OCI-LY1 (cell line): ENCODE measurements at regions not wholly inside any gene's neighbourhood (a gene's known extent, or its start where the extent isn't known, plus 50 kb on each side); places are given as distances from the start of the nearest gene placed in this dataset.

ENCODE experiments used
- H2AFZ ChIP-seq: fragments of 200-600 bp; sonication (generic), shearing (Covaris generic); 2 replicates; pipeline ENCODE4 v1.6.0; 2014; ENCODE audit warnings: antibody characterized with exemption, mild to moderate bottlenecking, low read length
- H3F3A ChIP-seq: fragments of 200-600 bp; sonication (generic), shearing (Covaris generic); 2 replicates; pipeline ENCODE4 v1.6.0; 2014; ENCODE audit warnings: mild to moderate bottlenecking, antibody characterized with exemption, low read length, moderate library complexity; ENCODE audit not compliant: insufficient read depth
- H3K27ac ChIP-seq: fragments of 200-600 bp; sonication (generic); 2 replicates; pipeline ENCODE4 v1.5.1; 2014; ENCODE audit warnings: low read length, mixed run types, mild to moderate bottlenecking, low read depth; ENCODE audit not compliant: poor library complexity, severe bottlenecking
- H3K27me3 ChIP-seq: fragments of 200-600 bp; sonication (generic); 2 replicates; pipeline ENCODE4 v1.6.0; 2014; ENCODE audit warnings: antibody characterized with exemption, mild to moderate bottlenecking, low read length, moderate library complexity; ENCODE audit not compliant: insufficient read depth
- H3K36me3 ChIP-seq: fragments of 200-600 bp; sonication (generic); 2 replicates; pipeline ENCODE4 v1.6.1; 2014; ENCODE audit warnings: mild to moderate bottlenecking, antibody characterized with exemption, low read length, moderate library complexity, mixed read lengths; ENCODE audit not compliant: insufficient read depth
- H3K4me1 ChIP-seq: fragments of 200-600 bp; sonication (generic); 2 replicates; pipeline ENCODE4 v1.5.1; 2014; ENCODE audit warnings: mild to moderate bottlenecking, low read length, moderate library complexity; ENCODE audit not compliant: insufficient read depth, severe bottlenecking
- H3K4me2 ChIP-seq: fragments of 200-600 bp; sonication (generic), shearing (Covaris generic); 2 replicates; pipeline ENCODE4 v1.6.1; 2014; ENCODE audit warnings: low read length
- H3K4me3 ChIP-seq: fragments of 200-600 bp; sonication (generic); 2 replicates; pipeline ENCODE4 v1.5.1; 2014; ENCODE audit warnings: low read length, low read depth, mild to moderate bottlenecking, mixed read lengths; ENCODE audit not compliant: poor library complexity, severe bottlenecking
- H3K79me2 ChIP-seq: fragments of 200-600 bp; shearing (Covaris generic); 2 replicates; pipeline ENCODE4 v1.6.1; 2016; ENCODE audit warnings: mixed run types, low read length, mixed read lengths; ENCODE audit not compliant: insufficient read depth
- H3K9ac ChIP-seq: fragments of 200-600 bp; sonication (generic), shearing (Covaris generic); 2 replicates; pipeline ENCODE4 v1.6.1; 2014; ENCODE audit warnings: mild to moderate bottlenecking, low read length, mixed read lengths
- H3K9me2 ChIP-seq: fragments of 200-600 bp; sonication (generic), shearing (Covaris generic); 2 replicates; pipeline ENCODE4 v1.6.1; 2014; ENCODE audit warnings: low read depth, mild to moderate bottlenecking, low read length, mixed read lengths
- H3K9me3 ChIP-seq: fragments of 200-600 bp; shearing (Covaris generic); 2 replicates; pipeline ENCODE4 v1.6.1; 2014; ENCODE audit warnings: low read length, mixed read lengths
- H4K20me1 ChIP-seq: fragments of 200-600 bp; sonication (generic), shearing (Covaris generic); 2 replicates; pipeline ENCODE4 v1.6.0; 2016; ENCODE audit warnings: mild to moderate bottlenecking, low read length; ENCODE audit not compliant: insufficient read depth
- CTCF ChIP-seq: fragments of 200-600 bp; sonication (generic), shearing (Covaris generic); IDR thresholded peaks from 2 replicates; pipeline ENCODE4 v1.5.1; 2017; ENCODE audit warnings: mild to moderate bottlenecking, antibody characterized with exemption, low read length, moderate library complexity, mixed read lengths
- EZH2 ChIP-seq: fragments of 200-600 bp; sonication (generic), shearing (Covaris generic); IDR thresholded peaks from 2 replicates; pipeline ENCODE4 v1.8.0; 2017; ENCODE audit warnings: borderline replicate concordance, mixed run types, mild to moderate bottlenecking, antibody characterized with exemption, low read length, moderate library complexity, mixed read lengths

GRCh38 chr3:27646896-27647295, 75.2 kb downstream of the EOMES start:
- Histone ChIP-seq H3K79me2 (no peaks in the 10 kb centered on the region), H3K9me3 (no peaks in the 10 kb centered on the region), H3K4me1 (no peaks in the 10 kb centered on the region), H3K9me2 (no peaks in the 10 kb centered on the region), H3K9ac (no peak overlapping the region), H3F3A (no peaks in the 10 kb centered on the region), H2AFZ (no peak overlapping the region), H3K36me3 (no peaks in the 10 kb centered on the region), H3K27me3 (no peaks in the 10 kb centered on the region), H4K20me1 (no peaks in the 10 kb centered on the region), H3K4me2 (no peak overlapping the region), H3K4me3 (no peak overlapping the region), H3K27ac (no peak overlapping the region)
- TF ChIP-seq EZH2: no peak
- no peak for TF ChIP-seq CTCF

- Histone ChIP-seq H4K20me1 (no peaks in the 10 kb centered on the region), H3K4me1 (no peaks in the 10 kb centered on the region), H3K9me2 (no peaks in the 10 kb centered on the region), H3K27me3 (no peaks in the 10 kb centered on the region), H3K36me3 (no peaks in the 10 kb centered on the region), H3K79me2 (no peaks in the 10 kb centered on the region), H3K27ac (no peak overlapping the region), H3K4me3 (no peak overlapping the region), H2AFZ (no peak overlapping the region), H3K9me3 (no peaks in the 10 kb centered on the region), H3K4me2 (no peak overlapping the region), H3K9ac (no peak overlapping the region), H3F3A (no peaks in the 10 kb centered on the region)
- TF ChIP-seq EZH2 (no peak), CTCF (no peak)
Observed at GRCh38 chr3:27644941-27645340, 77.2 kb downstream of the EOMES start.

GRCh38 chr3:27643355-27643754, 78.8 kb downstream of the EOMES start:
- Histone ChIP-seq H3K9me2 (no peaks in the 10 kb centered on the region), H3K27ac (no peak overlapping the region), H2AFZ (no peak overlapping the region), H3K27me3 (no peaks in the 10 kb centered on the region), H3K9me3 (no peaks in the 10 kb centered on the region), H3K9ac (no peak overlapping the region), H3K36me3 (no peaks in the 10 kb centered on the region), H4K20me1 (no peaks in the 10 kb centered on the region), H3K4me2 (no peak overlapping the region), H3K4me3 (no peak overlapping the region), H3F3A (no peaks in the 10 kb centered on the region), H3K4me1 (no peaks in the 10 kb centered on the region), H3K79me2 (no peaks in the 10 kb centered on the region)
- no peak for TF ChIP-seq EZH2
- no peak for TF ChIP-seq CTCF
